EH (cell line): ENCODE measurements at regions not wholly inside any gene's neighbourhood (a gene's known extent, or its start where the extent isn't known, plus 50 kb on each side); places are given as distances from the start of the nearest gene placed in this dataset.
"Not testable (repeated sequence)": the region's sequence is repeated elsewhere in the genome, so short reads cannot be mapped to it uniquely, and the experiment has no call there.

ENCODE experiments used
- DNase-seq: peaks from one replicate; pipeline ENCODE4 v3.0.0-alpha.2; 2015; ENCODE audit warnings: low read depth

DNA sequence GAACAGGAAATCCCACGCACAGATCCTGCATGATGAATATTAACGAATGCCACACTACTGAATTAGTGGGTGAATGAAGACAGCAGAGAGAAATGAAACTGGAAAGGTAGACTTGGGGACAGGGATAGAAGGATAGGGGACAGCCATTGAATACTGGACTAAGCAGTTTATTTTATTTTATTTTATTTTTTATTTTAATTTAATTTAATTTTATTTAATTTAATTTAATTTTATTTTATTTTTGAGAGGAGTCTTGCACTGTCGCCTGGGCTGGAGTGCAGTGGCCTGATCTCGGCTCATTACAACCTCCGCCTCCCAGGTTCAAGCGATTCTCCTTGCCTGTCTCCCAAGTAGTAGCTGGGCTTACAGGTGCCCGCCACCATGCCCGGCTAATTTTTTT is 385.2 kb downstream of the GPAT3 start:
- DNase-seq: no peak

DNA sequence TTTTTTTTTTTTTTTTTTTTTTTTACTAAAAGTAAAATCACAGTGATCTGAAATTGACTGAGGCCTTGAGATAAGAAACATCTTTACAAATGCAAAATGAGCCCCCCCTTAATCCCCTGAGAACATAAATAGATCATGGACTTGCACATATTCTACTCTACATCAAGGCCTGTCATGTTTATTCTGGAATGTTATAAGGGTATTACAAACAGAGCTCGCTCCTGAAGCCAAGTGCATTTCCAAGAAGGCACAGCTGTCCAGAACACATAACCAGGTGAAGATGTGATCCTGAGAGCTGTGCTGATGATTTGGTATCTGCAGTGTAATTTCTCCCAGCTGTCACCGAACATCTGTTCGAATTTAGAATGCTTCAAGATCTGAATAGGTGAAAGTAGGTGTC is 384.5 kb downstream of the GPAT3 start:
- no peak for DNase-seq

DNA sequence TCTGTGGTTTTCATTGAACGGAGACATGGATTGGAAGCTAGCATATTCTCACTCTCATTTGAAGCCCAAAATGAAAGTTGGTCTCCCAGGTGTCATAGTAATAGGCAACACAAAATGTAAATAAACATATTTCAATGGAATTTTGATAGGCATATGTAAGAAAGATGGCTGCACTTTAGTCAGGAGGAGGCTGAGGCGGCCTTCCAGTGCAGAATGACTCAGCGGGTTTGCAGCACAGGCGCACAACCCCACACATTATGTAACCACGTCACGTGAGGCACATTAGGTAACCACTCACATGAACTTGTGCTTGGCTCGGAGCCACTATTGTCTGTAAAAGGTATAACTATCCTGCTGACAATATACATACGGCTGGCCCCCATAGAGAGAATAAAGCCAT is 381.7 kb downstream of the GPAT3 start:
- DNase-seq: no peak

DNA sequence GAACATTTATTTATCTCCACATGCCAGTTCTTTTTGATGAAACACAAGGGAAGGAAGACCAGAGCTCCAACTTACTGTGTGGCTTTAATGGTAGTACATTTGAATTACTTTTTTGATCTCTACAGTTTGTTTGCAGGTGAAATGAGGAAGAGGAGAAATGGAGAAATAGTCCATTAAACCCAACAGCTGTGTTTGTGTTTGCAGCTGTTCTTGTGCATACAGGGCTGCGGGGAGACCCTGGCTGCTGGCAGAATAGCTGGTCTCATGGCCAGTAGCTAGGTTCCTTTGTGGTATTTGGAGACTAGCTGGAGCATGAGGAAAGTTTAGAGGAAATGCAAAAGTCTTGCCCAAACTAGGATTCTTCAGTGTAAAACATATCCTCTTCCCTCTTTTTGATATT is 374.8 kb downstream of the GPAT3 start:
- DNase-seq: no peak

DNA sequence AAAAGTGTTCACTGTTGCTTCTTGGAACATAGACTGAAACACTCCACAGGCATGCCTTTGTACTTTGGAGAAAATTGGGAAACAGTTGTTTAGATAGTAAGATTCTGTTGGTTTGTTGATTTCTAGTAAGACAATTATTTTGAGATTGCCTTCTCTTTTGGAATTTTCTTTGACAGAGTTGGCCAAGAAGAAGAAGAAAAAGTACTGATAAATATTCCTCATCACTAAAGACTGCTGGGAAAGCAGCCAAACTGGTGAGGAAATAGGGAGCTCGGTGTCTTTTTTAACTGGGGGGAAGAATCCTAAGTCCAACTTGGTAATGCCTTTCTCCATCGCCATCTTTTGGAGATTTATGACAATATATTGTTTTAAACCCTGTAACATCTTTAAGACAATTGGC is 370.7 kb downstream of the GPAT3 start:
- peak; percentile 39 for DNase-seq

DNA sequence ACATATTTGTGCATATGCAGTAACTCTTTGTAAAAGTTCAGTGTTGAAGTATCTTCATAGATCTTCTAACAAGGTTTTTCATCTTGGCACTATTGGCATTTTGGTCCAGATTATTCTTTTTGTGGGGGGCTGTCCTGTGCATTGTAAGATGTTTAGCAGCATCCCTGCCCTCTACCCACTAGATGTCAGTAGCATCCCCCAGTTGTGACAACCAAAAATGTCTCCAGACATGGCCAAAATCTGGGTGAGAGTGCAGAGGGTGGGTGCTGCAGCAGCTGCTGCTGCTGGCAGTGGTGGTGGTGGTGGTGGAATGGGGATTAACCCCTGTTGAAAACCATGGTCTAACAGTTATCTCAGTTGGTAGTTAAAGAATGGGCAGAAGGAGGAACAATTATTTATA is 370.0 kb downstream of the GPAT3 start:
- no peak for DNase-seq

DNA sequence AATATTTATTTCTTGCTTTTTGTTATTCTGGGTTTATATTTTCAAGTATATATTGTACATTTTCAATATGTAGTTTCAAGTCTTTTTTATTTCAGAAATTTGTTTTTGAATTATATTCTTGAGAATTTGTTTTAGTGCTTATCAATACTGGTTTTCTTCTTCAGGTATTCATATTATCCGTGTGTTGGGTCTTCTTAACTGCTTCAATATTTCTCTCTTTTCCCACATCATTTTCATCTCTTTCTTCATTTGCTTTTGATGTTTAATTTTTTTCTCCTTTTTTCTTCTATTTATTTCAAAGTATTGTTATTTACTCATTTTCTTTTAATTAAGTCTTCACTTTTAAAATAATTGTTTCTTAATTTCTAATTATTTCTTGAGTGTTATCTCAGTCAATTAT is 367.8 kb downstream of the GPAT3 start:
- not testable (repeated sequence) for DNase-seq

DNA sequence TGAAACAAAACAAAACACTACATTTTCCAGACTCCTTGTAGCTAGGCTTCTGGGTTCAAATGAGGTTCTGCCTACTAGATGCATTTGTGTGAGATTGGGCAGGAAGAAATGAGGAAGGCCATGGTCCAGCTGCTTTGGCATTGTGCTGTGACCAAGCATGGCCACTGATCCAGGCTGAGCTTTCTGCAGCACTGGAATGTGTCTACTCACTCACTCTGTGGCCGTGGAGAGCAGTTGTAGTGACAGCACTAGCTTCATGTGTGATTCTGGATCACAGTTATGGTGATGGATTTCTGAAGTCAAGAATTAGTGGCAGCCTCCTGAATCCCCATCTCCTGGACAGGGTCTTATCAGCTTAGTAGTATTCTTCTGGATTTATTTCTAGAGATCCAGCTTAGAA is 358.9 kb downstream of the GPAT3 start:
- no peak for DNase-seq

DNA sequence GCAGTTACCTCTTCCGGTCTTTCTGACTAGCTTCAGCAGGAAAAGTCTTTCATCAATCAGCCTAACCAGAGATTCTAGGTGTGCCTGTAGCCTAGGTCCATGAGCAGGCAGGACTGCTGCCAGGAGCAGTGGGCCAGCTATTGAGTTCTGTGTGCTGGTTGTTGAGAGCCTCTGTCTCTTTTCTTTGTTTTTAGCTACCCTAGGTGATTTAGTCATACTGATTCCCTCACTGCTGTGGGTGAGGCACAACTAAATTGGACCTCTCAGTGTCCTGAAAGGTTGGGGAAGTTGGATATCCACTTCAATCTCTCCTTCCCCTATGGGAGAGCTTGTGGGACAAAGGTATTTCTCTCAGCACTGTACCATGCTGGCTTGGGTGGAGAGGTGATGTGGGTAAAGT is 354.9 kb downstream of the GPAT3 start:
- DNase-seq: no peak

DNA sequence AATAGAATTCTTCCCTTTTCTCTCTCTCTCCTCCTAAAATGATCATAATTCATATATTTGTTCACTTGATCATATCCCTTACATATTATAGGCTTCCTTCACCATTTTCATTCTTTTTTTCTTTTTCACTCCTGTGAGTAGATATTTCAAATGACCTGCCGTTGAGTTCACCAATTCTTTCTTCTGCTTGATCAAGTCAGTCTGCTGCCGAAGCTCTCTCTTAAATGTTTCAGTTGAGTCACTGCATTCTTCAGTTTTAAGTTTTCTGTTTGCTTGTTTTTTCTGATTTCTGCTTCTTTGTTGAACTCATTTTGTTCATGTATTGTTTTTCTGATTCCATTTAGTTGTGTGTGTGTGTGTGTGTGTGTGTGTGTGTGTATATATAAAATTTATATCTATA is 354.3 kb downstream of the GPAT3 start:
- peak; percentile 46 for DNase-seq

DNA sequence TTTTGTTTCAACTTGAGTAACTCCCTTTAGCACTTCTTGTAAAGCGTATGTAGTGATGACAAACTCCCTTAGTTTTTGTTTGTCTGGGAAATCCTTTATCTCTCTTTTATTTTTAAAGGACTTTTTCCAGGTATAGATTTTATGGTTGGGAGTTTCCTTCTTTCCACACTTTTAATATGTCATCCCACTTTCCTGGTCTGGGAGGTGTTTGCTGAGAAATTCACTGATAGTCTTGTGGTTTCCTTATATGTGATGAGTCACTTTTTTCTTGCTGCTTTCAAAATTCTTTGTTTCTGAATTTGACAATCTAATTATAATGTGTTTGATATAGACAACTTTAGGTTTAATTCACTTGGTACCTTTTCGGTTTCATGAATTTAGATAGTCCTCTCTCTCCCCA is 353.9 kb downstream of the GPAT3 start:
- peak; percentile 62 for DNase-seq

DNA sequence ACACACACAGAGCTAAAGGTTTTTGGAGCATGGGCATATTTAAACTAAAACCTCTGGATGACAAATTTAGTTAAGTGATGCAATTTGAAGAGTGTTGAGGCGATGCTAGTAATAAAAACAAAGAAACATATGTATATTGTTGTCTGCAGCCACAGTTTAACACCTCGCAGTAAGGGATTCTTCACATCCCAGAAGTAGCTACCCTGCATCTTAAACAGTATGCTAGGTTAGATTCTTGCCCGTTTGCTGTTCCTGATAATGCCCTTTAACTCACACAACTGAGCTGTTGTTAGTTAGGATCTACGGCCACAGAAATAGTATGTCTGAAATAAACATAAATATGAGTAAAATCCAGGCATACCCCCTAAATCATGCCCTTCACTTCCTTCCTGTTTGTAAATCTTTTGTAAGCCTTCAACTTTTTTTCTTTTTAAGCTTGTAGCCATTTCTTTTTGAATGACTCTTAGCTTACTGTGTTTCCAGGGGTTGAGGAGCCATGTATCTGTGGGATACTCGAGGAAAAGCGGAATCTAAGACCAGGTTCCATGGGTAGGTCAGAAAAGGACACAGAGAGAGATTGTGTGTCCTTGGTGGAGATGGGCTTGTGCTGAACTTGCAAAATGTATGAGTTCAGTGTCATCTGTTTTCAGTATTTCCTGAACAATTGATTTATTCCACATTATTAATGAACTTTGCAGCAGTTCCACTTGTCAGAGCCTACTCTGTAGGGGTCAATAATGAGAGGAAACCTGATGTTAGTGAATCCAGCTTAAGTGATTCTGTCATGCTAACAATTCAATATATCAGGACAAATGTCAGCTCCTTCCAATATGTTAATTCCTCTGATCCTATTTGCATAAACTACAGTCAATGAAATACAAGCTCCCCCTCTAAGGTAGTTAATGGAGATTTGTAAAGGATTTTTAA is 349.6 kb downstream of the GPAT3 start:
- no peak for DNase-seq

DNA sequence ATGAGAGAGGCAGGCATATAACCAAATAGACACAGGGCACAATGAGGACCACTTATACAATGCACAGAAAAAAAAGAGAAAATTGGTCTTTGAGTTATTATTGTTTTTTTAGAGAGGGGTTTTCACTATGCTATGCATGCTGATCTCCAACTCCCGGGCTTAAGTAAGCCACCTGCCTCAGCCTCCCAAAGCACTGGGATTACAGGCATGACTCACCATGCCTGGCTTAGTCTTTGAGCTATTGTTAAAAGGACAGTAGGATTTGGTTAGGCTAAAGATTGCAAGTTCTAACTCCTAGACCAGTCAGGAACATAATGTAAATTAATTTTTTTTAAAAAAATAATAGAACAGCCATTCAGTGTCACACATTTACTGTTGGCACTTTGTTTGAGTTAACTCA is 340.1 kb downstream of the GPAT3 start:
- DNase-seq: peak; percentile 25

DNA sequence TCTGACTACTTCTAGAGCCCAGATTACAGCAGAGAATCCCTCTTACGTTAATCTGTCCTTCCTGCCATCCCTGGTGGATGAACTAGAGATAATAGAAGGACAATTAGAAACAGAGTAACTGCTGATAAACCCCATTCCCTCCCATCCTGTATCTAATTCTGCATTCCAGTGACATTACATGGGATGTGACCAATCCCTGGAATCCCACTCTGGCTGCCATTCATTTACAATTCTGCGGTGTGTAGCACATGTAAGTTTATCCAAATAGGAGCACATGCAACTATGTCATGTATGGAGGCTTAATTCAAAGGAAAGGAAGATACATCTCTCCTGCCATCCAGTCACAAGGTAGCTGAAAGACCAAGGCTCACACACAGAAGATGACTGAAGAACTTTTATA is 339.5 kb downstream of the GPAT3 start:
- peak; percentile 57 for DNase-seq

DNA sequence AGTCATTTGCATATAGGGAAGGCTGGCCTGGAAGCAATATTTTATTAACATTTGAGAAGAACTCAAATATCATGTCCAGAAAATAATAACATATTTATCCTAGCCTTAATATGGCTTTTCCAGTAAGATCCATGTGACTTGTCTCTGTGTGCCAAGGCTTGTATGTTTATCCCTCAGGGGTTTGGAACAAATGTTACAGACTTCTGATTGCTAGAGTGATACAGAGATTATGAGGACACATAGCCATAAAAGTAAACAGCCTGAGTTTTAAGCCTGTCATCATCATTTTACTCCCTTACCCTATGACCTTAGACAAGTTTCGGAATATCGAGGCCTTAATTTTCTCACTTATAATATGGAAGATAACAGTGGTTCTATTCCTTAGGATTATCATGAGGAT is 338.1 kb downstream of the GPAT3 start:
- no peak for DNase-seq

DNA sequence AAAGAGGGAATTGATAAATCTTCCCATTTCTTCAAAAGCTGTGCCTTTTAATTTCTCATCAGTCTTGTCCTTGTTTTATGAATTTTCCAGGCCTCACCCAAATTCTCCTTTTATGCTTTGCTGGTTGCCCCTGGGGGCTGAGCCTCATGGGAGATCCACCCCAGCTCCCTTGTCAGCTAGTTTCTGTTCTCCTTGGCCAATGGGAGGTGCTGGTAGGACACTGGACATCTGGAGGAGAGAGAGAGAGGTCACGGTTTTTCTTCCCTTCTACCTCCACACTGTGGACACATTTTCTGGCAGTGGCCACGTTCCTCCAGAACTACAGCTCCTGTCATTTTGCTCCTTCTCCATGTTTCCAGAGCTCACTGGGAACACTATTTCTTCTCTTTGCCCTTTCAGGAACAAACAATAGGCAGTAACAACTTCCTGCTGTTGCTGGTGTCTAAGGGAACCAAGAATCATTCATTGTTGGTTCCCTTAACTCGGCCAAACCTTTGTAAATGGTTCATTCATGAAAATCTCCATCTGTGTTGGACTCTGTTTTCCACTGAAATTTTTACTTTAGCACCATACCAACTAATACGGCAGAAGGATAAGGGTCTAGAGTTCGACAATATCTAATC is 334.5 kb downstream of the GPAT3 start:
- no peak for DNase-seq

DNA sequence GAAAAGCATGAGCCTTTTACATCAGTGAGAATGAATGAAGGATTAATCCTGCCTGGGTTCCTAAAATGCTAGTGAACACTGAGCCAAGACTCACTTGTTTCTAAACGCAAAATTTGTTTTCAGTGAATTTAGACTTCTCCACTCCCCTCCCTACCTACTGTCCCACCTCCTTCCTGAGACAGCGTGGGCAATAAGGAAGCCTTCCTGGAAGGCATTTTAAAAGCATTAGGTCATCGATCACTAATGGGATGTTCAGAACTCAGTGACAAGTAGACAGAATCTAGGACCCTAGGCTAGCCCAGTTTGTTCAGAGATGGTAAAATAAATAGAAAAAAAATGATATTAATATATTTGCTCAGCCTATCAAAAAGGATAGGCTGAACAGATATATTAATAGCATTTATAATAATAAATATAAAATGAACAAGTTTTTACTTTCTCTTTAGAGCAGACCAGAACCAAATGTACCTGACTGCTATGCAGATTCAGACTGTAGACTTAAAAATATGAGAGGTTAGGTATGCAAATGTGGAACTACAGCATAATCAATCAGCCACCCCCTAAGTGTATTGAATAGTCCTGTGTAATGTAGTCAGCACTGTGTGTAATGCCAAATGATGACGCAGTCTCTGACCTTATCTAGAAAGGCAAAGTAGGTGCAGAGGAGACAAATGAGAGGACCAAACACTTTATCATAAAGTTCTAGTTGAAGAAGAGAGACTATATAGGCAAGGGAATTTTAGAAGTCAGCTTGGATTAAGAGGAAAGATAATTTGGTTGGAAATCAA is 331.1 kb downstream of the GPAT3 start:
- peak; percentile 34 for DNase-seq

DNA sequence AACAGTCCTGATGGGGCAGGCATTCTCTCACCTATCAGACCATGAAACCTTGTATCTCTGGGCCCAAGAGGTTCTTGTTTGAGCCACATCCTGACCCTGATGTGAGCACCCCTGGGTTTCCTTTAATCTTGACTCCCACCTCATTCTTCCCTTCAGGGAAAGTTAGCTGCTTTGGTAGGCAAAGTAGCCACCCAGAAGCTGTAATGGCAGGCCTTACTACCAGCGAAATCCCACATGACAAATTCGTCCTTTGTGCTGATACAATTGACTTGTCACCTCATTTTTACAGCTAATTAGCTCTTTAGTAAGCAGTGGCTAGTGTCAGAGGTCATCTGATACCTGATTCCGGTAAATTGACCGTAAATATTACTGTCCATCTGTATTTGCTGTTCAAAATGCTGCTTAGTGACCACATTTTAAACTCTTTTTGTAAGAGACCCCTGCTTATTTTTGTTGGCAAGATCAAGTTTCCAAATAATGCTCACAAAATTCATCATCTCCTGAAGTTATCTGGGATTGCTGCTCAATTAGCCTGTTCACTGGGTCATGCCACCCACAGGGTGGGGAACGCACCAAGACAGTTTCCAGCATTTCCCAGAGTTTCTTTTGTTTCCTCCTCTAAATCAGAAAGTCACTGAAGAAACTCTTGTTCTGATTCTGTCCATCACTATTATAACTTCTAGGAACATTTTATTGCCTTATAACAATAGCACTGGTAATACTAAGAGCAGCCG is 329.7 kb downstream of the GPAT3 start:
- no peak for DNase-seq

DNA sequence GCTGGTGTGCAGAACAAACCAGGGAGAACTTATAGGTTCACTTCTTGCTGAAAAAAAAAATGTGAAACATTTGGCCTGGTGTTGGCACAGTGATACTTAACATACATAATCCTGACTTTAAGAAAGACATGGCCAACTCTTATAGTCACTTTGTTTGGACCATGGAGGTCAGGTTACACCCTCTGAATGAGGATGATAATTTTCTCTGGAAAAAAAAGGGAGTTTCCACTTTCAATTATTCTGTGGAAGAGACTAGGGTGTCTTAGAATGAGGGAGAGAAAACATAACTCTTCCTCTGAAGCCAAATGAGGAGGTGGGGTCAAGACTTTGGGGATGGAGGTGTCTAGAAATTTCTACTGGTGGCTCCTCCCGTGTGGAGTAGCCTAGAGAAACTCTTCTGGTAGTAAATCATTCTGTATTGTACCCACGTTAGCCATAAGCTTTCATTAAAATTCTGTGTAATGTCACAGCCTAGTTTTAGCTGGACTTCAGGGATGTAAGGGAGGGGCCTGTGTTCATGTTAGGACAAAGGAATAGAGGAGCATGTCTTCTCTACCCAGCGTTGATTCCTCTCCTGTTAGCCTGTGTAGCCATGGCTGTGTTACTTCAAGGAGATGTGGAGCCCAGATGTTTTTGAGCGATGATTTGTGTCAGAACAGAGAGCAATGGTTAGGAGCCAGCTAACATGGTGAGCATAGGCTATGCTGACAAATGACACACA is 328.3 kb downstream of the GPAT3 start:
- no peak for DNase-seq

DNA sequence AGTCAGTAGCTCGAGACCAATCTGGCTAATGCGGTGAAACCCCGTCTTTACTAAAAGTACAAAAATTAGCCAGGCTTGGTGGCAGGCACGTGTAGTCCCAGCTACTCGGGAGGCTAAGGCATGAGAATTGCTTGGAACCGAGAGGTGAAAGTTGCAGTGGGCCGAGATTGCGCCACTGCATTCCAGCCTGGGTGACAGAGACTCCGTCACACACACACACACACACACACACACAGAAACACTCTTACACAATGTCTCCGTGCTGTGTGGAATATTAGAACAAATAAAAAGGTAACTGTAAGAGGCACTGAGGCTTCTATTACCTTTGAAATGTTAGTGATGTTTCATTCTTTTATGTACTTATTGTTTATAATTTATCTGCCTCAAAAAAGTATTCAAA is 326.6 kb downstream of the GPAT3 start:
- no peak for DNase-seq

DNA sequence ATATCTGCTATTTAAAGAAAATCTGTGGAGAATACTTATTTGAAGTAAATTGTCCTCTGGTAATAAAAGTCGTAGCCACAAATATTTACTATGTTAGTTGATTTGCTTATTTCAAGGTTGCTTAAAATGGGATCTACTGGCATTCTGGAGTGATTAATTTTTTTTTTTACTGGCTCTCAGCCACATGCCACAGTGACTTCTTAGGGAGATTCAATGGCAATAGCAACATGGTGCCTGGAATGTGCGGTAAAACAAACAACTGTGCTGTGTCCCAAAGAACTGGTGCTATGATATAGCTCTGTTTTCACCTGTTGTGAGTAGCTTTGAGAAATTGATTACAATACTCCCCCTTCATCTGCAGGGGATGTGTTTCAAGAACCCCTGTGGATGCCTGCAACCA is 324.3 kb downstream of the GPAT3 start:
- DNase-seq: peak; percentile 61

DNA sequence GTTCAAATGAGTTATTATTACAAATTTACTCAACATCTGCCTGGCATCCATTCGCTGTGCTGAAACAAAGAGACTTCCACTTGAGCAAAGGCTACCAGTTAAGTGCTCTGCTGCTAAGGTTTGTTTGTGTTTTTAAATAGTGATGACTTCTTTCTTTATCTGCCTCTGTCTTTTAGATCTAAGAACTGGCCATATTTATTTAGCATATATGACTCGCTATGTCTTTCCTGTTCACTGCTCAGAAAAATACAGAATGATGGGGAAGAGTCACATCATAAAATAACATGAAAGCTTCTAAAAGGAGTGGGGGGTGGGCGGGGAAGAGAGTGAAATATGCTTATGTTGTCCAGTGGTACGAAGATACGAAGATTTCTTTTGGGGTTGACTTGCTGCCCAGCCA is 322.2 kb downstream of the GPAT3 start:
- DNase-seq: peak; percentile 43
